Neural cell (in vitro differentiated cells): ENCODE measurements at regions not wholly inside any gene's neighbourhood (a gene's known extent, or its start where the extent isn't known, plus 50 kb on each side); places are given as distances from the start of the nearest gene placed in this dataset.

Experiments used
- H2AFZ ChIP-seq: fragments of 200-600, 300-800 bp; sonication (generic), shearing (Covaris generic); 2 replicates; pipeline ENCODE4 v1.6.0; 2014; ENCODE audit warnings: low read depth, mild to moderate bottlenecking, antibody characterized with exemption, low read length, moderate library complexity
- H3F3A ChIP-seq: fragments of 200-600 bp; shearing (Covaris generic); 2 replicates; pipeline ENCODE4 v1.6.1; 2016; ENCODE audit warnings: mild to moderate bottlenecking, moderate library complexity, mixed read lengths, antibody characterized with exemption, low read length; ENCODE audit not compliant: insufficient read depth, poor library complexity, severe bottlenecking
- H3K27ac ChIP-seq: fragments of 200-600, 300-800 bp; sonication (generic), shearing (Covaris generic); 2 replicates; pipeline ENCODE4 v1.5.1; 2014; ENCODE audit warnings: mild to moderate bottlenecking, low read length, moderate library complexity
- H3K27me3 ChIP-seq: fragments of 300-800, 200-600 bp; sonication (generic), shearing (Covaris generic); 2 replicates; pipeline ENCODE4 v1.6.0; 2014; ENCODE audit warnings: mild to moderate bottlenecking, low read depth, low read length, moderate library complexity; ENCODE audit not compliant: insufficient read depth
- H3K36me3 ChIP-seq: fragments of 300-800, 200-600 bp; sonication (generic), shearing (Covaris generic); 2 replicates; pipeline ENCODE4 v1.5.1; 2014; ENCODE audit warnings: mild to moderate bottlenecking, antibody characterized with exemption, low read length, moderate library complexity; ENCODE audit not compliant: insufficient read depth
- H3K4me2 ChIP-seq: fragments of 300-800, 200-600 bp; sonication (generic), shearing (Covaris generic); 2 replicates; pipeline ENCODE4 v1.6.0; 2014; ENCODE audit warnings: mild to moderate bottlenecking, low read length
- H3K4me3 ChIP-seq: fragments of 300-800, 200-600 bp; sonication (generic), shearing (Covaris generic); 2 replicates; pipeline ENCODE4 v1.5.1; 2014; ENCODE audit warnings: mild to moderate bottlenecking, low read length, moderate library complexity
- H3K79me2 ChIP-seq: fragments of 200-600 bp; shearing (Covaris generic); replicated peaks from 2 replicates; pipeline ENCODE4 v1.6.0; 2014; ENCODE audit warnings: mild to moderate bottlenecking, low read length, moderate library complexity; ENCODE audit not compliant: insufficient read depth
- H3K9ac ChIP-seq: fragments of 300-800, 200-600 bp; sonication (generic), shearing (Covaris generic); 2 replicates; pipeline ENCODE4 v1.6.1; 2016; ENCODE audit warnings: mild to moderate bottlenecking, low read length, mixed read lengths
- H3K9me2 ChIP-seq: fragments of 200-600 bp; shearing (Covaris generic); 2 replicates; pipeline ENCODE4 v1.6.1; 2016; ENCODE audit warnings: mild to moderate bottlenecking, low read length, mixed read lengths; ENCODE audit not compliant: insufficient read depth
- H3K9me3 ChIP-seq: fragments of 200-600, 300-800 bp; sonication (generic), shearing (Covaris generic); 2 replicates; pipeline ENCODE4 v1.6.1; 2016; ENCODE audit warnings: mild to moderate bottlenecking, mixed run types, low read length, moderate library complexity, mixed read lengths
- H4K20me1 ChIP-seq: fragments of 200-600 bp; shearing (Covaris generic); 2 replicates; pipeline ENCODE4 v1.6.1; 2016; ENCODE audit warnings: mild to moderate bottlenecking, mixed run types; ENCODE audit not compliant: insufficient read depth
- CTCF ChIP-seq: fragments of 450-650 bp; IDR thresholded peaks from 2 replicates; pipeline ENCODE4 v1.5.1; 2014; ENCODE audit warnings: antibody characterized with exemption, mild to moderate bottlenecking, moderate library complexity; ENCODE audit not compliant: poor library complexity, severe bottlenecking
- EP300 ChIP-seq: fragments of 450-650 bp; conservative IDR thresholded peaks from 2 replicates; pipeline ENCODE4 v1.6.1; 2014; ENCODE audit warnings: antibody characterized with exemption, mild to moderate bottlenecking, moderate library complexity; ENCODE audit not compliant: poor library complexity, severe bottlenecking
- EZH2 ChIP-seq: fragments of 200-600, 300-800 bp; shearing (Covaris generic), sonication (generic); IDR thresholded peaks from 2 replicates; pipeline ENCODE4 v1.6.1; 2014; ENCODE audit warnings: antibody characterized with exemption, low read length, borderline replicate concordance, mild to moderate bottlenecking; ENCODE audit not compliant: insufficient read depth, poor library complexity, severe bottlenecking
- MXI1 ChIP-seq: fragments of 450-650 bp; conservative IDR thresholded peaks from 2 replicates; pipeline ENCODE4 v1.6.1; 2014; ENCODE audit warnings: antibody characterized with exemption, mild to moderate bottlenecking; ENCODE audit not compliant: poor library complexity, severe bottlenecking
- POLR2AphosphoS5 ChIP-seq: IDR thresholded peaks from 2 replicates; pipeline ENCODE4 v1.6.1; 2012
- RAD21 ChIP-seq: fragments of 450-650 bp; conservative IDR thresholded peaks from 2 replicates; pipeline ENCODE4 v1.6.1; 2014; ENCODE audit warnings: antibody characterized with exemption, mild to moderate bottlenecking, moderate library complexity
- REST ChIP-seq: IDR thresholded peaks from 2 replicates; pipeline ENCODE4 v1.6.1; 2012; ENCODE audit warnings: borderline replicate concordance
- SMC3 ChIP-seq: fragments of 450-650 bp; conservative IDR thresholded peaks from 2 replicates; pipeline ENCODE4 v1.6.1; 2014; ENCODE audit warnings: antibody characterized with exemption, mild to moderate bottlenecking, moderate library complexity; ENCODE audit not compliant: poor library complexity
- TAF1 ChIP-seq: IDR thresholded peaks from 2 replicates; pipeline ENCODE4 v1.6.1; 2012; ENCODE audit warnings: low read depth

GRCh38 chr10:62464308-62464707 lies 90.1 kb downstream of the ZNF365 start (continued):
- no peak for TF ChIP-seq RAD21
- no peak for TF ChIP-seq EP300

- no peak overlapping the region for H3K27ac ChIP-seq
- H2AFZ ChIP-seq: no peak overlapping the region
- no peaks in the 10 kb centered on the region for H3K27me3 ChIP-seq
- no peaks in the 10 kb centered on the region for H3F3A ChIP-seq
- H3K9me2 ChIP-seq: no peaks in the 10 kb centered on the region
- H3K4me3 ChIP-seq: no peak overlapping the region
- no peak for TF ChIP-seq RAD21
- TF ChIP-seq CTCF: no peak
- TF ChIP-seq POLR2AphosphoS5: no peak
- no peak for TF ChIP-seq REST
- no peak for TF ChIP-seq SMC3
- TF ChIP-seq EP300: no peak
- TF ChIP-seq MXI1: no peak
- TF ChIP-seq EZH2: no peak
- TF ChIP-seq TAF1: no peak
- no peaks in the 10 kb centered on the region for H3K36me3 ChIP-seq
- no peak overlapping the region for H3K9ac ChIP-seq
- H3K9me3 ChIP-seq: no peaks in the 10 kb centered on the region
- H3K4me2 ChIP-seq: no peak overlapping the region
- no peaks in the 10 kb centered on the region for H3K79me2 ChIP-seq
- H4K20me1 ChIP-seq: no peaks in the 10 kb centered on the region
These were observed 92.4 kb downstream of the ZNF365 start for GRCh38 chr10:62466590-62466989.

DNA sequence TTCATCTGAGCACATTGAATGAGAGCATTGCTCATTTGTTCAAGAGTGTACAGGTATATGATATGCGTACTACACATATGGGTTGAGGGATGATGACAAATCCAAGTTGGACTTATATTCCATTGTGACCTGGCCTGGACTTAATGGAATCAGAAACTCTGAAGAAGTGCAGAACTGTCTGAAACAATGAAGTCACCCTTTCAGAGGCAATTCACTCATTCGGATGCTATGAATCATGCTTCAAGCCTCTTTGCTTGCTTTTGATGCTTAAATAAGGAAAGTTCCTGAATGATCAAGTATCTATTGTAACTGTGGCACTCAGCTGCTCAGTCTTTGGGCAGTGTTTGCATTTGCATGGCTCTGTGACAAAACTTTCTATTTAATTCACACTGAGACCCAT lies 93.4 kb downstream of the ZNF365 start:
- H3K79me2 ChIP-seq: no peaks in the 10 kb centered on the region
- H4K20me1 ChIP-seq: no peaks in the 10 kb centered on the region
- no peaks in the 10 kb centered on the region for H3K36me3 ChIP-seq
- H3K27ac ChIP-seq: no peak overlapping the region
- TF ChIP-seq RAD21 (no peak), MXI1 (no peak), EP300 (no peak)
- H2AFZ ChIP-seq: no peak overlapping the region
- no peaks in the 10 kb centered on the region for H3K27me3 ChIP-seq
- H3K9ac ChIP-seq: no peak overlapping the region
- no peak overlapping the region for H3K4me3 ChIP-seq
- no peaks in the 10 kb centered on the region for H3K9me3 ChIP-seq
- H3F3A ChIP-seq: no peaks in the 10 kb centered on the region
- H3K9me2 ChIP-seq: no peaks in the 10 kb centered on the region
- H3K4me2 ChIP-seq: no peak overlapping the region
